Activated naive CD4-positive, alpha-beta T cell treated with anti-CD3 and anti-CD28 coated beads for 36 hours (primary cell): ENCODE measurements at regions not wholly inside any gene's neighbourhood (a gene's known extent, or its start where the extent isn't known, plus 50 kb on each side); places are given as distances from the start of the nearest gene placed in this dataset.

ENCODE experiments used
- CTCF ChIA-PET: fragments of 350-600 bp; sonication (Branson Sonifier 250); formaldehyde crosslinking; loops from one replicate; lab custom pipeline; 2021; ENCODE audit warnings: antibody characterized with exemption; lab: Charles Lee
- DNase-seq: peaks from one replicate; pipeline ENCODE4 v3.0.0-alpha.2; 2020
- H3K27ac Mint-ChIP-seq: one replicate; pipeline ENCODE4 v1.8.0; 2021; ENCODE audit warnings: mild to moderate bottlenecking, mixed read lengths
- H3K27me3 Mint-ChIP-seq: one replicate; pipeline ENCODE4 v1.8.0; 2021; ENCODE audit warnings: low read depth, mixed read lengths
- H3K36me3 Mint-ChIP-seq: one replicate; pipeline ENCODE4 v1.8.0; 2021; ENCODE audit warnings: low read depth, mixed read lengths
- H3K4me1 Mint-ChIP-seq: one replicate; pipeline ENCODE4 v1.8.0; 2021; ENCODE audit warnings: low read depth, mixed read lengths
- H3K4me3 Mint-ChIP-seq: one replicate; pipeline ENCODE4 v1.8.0; 2021; ENCODE audit warnings: mild to moderate bottlenecking, moderate library complexity, mixed read lengths
- H3K9me3 Mint-ChIP-seq: one replicate; pipeline ENCODE4 v1.8.0; 2021; ENCODE audit warnings: mixed read lengths
- intact Hi-C: fragments of 100-400 bp; cut with micrococcal nuclease; formaldehyde crosslinking; loops from one replicate; pipeline ENCODE4 v1.15.1; 2023

DNA sequence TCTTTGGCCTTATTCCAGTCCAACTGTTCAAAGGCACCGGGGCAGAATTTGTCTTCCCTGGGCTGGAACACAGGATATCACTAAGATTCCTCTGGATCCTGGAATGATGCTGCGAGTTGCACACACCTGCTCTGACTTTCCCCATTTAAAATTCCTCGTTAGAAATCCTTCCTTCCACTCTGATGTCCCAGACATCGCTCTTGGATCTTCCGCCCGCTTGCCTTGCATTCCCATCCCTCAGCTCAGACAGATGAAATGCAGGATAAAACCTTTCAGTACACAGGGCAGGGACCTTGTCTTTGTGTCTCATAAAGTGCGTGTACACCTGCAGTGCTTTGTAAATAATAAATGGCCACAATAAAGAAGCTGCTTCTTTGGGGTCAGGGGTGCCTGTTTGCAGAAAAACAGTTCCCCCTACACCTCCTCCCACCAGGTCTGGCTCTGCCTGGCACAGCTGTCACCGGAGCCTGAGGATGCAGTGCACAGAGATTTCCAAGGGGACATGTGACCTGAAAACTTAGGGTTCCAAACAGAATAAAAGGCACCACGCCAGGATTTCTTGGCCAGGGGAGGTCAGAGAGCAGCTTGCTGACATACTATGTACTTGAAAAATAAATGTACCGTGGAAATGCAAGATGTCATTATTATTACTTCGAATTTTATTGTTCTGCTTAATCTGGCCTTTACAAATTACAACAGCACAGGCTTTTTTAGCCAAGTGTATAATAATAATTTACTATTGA is 62.9 kb upstream of the SYT6 start:
- H3K4me1 Mint-ChIP-seq: peaks cover 4% of the 10 kb centered on the region
- H3K4me3 Mint-ChIP-seq: no peak overlapping the region
- H3K9me3 Mint-ChIP-seq: no peaks in the 10 kb centered on the region
- no peak overlapping the region for H3K27ac Mint-ChIP-seq
- no peak for DNase-seq
- intact Hi-C loops: no loop called here
- no peaks in the 10 kb centered on the region for H3K36me3 Mint-ChIP-seq
- CTCF ChIA-PET: no interaction called here
- no peaks in the 10 kb centered on the region for H3K27me3 Mint-ChIP-seq

DNA sequence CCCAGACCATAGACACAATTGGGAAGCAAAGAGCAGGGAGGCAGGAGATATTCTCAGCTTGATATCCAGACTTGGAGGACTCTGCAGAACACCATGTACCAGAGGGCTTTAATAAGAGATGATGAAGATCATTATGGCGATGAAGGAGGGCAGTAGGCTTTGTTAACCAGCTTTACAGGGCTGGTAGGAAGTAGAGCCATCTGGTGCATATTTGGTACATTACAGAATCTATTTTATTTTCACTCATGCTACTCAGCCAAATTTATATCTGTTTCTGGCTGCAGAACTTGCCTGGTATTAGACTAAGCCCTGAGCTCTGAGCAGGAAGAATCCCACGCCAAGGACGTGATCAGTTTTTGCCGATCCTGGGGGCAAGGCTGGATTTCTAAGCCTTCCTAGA is 61.8 kb upstream of the SYT6 start:
- intact Hi-C loops: no loop called here
- no peak overlapping the region for H3K27ac Mint-ChIP-seq
- H3K9me3 Mint-ChIP-seq: no peaks in the 10 kb centered on the region
- no peak overlapping the region for H3K4me3 Mint-ChIP-seq
- no peak for DNase-seq
- peaks cover 4% of the 10 kb centered on the region for H3K4me1 Mint-ChIP-seq
- H3K27me3 Mint-ChIP-seq: no peaks in the 10 kb centered on the region
- CTCF ChIA-PET: interaction anchor here (0.6 to 1.0 kb wide), 2 partner anchors 11 to 237 kb away, joined by 3 to 4 read pairs; no protein-coding TSS in a partner anchor
- H3K36me3 Mint-ChIP-seq: no peaks in the 10 kb centered on the region

DNA sequence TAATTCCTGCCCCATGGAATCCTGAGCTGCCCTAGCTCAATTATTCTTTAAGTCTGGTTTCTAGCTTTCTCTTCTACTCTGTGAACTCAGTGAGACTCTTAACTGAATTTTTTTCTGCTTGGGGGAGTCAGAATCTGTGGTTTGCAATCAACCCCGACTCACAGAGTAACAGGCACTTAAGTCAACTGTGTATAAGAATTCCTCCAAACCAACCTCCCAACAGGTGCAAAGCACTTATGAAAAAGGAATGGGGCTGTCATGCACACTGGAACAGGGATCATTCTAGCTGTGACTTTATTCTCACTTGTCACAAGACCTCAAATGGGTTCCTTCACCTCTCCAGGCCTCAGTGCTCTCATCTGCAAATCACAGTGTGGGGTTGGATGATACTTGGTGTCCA is 60.3 kb upstream of the SYT6 start:
- intact Hi-C loops: no loop called here
- no peak for DNase-seq
- no peak overlapping the region for H3K4me3 Mint-ChIP-seq
- no peak overlapping the region for H3K27ac Mint-ChIP-seq
- peaks cover under 1% of the 10 kb centered on the region for H3K27me3 Mint-ChIP-seq
- no peaks in the 10 kb centered on the region for H3K9me3 Mint-ChIP-seq
- CTCF ChIA-PET: interaction anchor here (0.6 kb wide), 1 partner anchor 397 kb away, joined by 4 read pairs; no protein-coding TSS in a partner anchor
- peaks cover 4% of the 10 kb centered on the region for H3K4me1 Mint-ChIP-seq
- H3K36me3 Mint-ChIP-seq: no peaks in the 10 kb centered on the region

DNA sequence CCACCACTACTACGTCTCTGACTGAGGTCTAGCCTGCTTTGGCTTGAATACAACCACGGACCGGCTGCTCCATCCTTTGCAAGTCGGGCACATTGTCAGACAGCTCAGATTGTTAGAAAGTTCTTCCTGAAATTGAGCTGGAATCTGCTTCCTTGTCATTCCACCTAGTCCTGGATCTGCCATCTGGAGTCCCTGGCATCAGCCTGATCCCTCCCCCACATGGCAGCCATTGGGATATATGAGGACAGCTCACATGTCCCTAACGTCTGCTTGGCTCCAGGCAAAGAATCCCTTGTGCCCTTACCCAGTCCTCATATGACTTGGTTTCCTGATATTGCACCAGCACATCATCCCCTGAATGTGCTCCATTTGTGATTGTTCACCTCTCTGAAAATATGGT is 56.3 kb upstream of the SYT6 start:
- H3K36me3 Mint-ChIP-seq: no peaks in the 10 kb centered on the region
- intact Hi-C loops: no loop called here

DNA sequence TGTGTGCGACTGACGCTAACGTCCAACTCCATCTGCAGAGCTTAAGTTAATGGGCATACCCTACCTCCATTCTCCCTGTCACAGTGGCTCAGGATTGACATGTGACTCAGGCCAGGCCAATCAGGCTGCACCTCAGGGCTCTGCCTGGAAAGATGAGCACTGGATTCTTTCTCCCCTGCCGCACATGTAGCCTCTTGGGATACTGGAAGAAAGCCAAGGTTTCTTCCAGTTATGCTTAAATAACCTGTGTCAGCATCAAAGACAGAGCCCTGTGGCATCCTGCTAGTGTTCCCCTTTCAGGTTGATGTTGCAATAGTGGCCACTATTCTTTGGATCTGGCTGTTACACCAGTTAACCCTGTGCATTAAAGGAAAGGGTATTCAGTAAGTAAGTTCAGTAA is 55.0 kb upstream of the SYT6 start:
- no peak for DNase-seq
- Mint-ChIP-seq H3K27me3 (peaks cover 13% of the 10 kb centered on the region), H3K4me3 (no peak overlapping the region), H3K27ac (no peak overlapping the region), H3K4me1 (no peaks in the 10 kb centered on the region), H3K36me3 (no peaks in the 10 kb centered on the region), H3K9me3 (no peaks in the 10 kb centered on the region)
- CTCF ChIA-PET: interaction anchor here (1.2 kb wide), 1 partner anchor 73 kb away, joined by 3 read pairs; no protein-coding TSS in a partner anchor
- intact Hi-C loops: no loop called here

More for the DNA sequence above, 56.3 kb upstream of the SYT6 start:
- CTCF ChIA-PET: interaction anchor here (1.4 to 1.6 kb wide), 2 partner anchors 73 to 137 kb away, joined by 3 to 8 read pairs; no protein-coding TSS in a partner anchor
- no peak for DNase-seq
- Mint-ChIP-seq H3K9me3 (no peaks in the 10 kb centered on the region), H3K4me3 (no peak overlapping the region), H3K27ac (no peak overlapping the region), H3K4me1 (no peaks in the 10 kb centered on the region), H3K27me3 (peaks cover 11% of the 10 kb centered on the region)

DNA sequence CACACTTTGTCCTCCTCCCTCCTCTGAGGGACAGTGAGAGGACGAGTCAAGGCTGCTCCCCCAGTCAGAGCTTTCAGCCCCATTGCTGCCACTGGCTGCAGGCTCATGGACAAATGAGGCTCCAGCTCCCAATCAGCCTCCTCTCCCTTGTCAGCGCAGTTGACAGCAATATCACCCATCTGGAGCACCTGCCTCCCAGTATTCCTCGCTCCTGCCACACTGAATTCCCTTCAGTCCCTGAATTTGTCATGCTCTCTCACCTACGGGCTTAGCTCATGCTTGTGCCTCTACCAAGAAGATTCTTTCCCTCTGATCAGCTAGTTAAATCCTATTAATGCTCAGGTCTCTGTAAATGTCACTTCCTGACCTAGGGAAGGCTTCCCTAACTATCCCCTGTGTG is 54.4 kb upstream of the SYT6 start:
- Mint-ChIP-seq H3K9me3 (no peaks in the 10 kb centered on the region), H3K27ac (no peak overlapping the region), H3K27me3 (peaks cover 13% of the 10 kb centered on the region), H3K36me3 (no peaks in the 10 kb centered on the region), H3K4me1 (no peaks in the 10 kb centered on the region), H3K4me3 (no peak overlapping the region)
- intact Hi-C loops: no loop called here
- CTCF ChIA-PET: interaction anchor here (1.2 kb wide), 1 partner anchor 74 kb away, joined by 3 read pairs; no protein-coding TSS in a partner anchor
- no peak for DNase-seq

DNA sequence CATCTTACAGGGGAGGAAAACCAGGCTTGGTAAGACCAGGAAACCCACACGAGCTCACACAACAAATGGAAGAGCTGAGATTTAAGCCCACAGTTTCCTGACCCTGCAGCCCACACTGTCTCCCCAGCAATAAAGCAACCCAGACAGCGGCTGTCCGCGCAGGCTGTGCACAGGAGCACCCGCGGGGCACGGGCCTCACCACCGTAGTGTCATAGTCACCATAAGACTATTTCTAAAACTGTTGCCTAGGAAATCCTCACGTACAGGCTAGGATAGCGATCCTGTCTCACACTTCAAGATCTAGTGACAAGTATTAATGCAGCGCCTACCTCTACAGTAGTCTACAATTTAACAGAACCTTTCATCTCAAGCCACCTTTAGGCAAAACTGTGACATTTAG is 54.0 kb upstream of the SYT6 start:
- intact Hi-C loops: no loop called here
- no peak for DNase-seq
- Mint-ChIP-seq H3K4me1 (no peaks in the 10 kb centered on the region), H3K9me3 (no peaks in the 10 kb centered on the region), H3K27ac (no peak overlapping the region), H3K36me3 (no peaks in the 10 kb centered on the region), H3K4me3 (no peak overlapping the region), H3K27me3 (peaks cover 13% of the 10 kb centered on the region)
- CTCF ChIA-PET: interaction anchor here (1.2 kb wide), 1 partner anchor 74 kb away, joined by 3 read pairs; no protein-coding TSS in a partner anchor

DNA sequence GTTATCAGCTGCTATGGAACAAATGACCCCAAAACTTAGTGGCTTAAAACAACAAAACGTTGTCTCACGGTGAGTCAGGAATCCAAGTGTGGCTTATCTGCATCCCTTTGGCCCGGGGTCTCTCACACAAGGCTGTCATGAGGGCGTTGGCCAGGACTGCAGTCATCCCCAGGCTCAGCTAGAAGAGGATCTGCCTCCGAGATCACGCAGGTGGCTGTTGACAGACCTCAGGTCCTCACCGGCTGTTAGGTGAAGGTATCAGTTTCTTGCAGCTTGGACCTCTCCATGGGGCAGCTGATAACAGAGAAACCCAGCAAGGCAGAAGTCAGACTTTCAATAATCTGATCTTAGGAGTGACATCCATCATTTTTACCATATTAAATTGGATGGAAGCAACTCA is 52.7 kb upstream of the SYT6 start:
- peaks cover 13% of the 10 kb centered on the region for H3K27me3 Mint-ChIP-seq
- CTCF ChIA-PET: no interaction called here
- H3K9me3 Mint-ChIP-seq: no peaks in the 10 kb centered on the region
- H3K4me1 Mint-ChIP-seq: no peaks in the 10 kb centered on the region
- no peak overlapping the region for H3K27ac Mint-ChIP-seq
- no peak for DNase-seq
- no peaks in the 10 kb centered on the region for H3K36me3 Mint-ChIP-seq
- no peak overlapping the region for H3K4me3 Mint-ChIP-seq
- intact Hi-C loops: no loop called here

DNA sequence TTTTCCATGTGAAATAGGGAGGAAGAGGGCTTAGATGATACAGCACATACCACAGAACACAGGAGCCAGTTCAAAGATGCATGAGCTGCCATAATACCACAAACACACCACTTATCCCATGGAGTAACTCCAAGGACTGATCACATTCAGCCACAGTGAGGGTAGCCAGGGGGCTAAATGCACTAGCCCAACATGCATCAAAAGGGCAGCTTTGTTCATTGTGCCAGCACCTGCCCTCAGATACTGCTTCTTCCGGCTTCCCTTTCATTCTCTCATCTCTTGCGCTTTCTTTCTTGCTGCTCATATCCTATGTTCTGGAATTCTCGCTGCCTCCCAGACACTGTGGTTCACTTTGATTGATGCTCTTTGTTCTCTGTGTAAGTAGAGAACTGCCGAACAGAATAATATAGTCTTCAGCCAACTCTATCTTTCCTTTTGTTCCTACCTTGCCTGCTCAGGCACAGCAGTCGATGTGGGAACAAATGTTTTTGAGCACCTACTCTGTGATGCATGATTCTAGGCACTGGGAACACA is 50.0 kb upstream of the SYT6 start:
- Mint-ChIP-seq H3K4me3 (no peak overlapping the region), H3K27me3 (peaks cover 12% of the 10 kb centered on the region), H3K9me3 (no peaks in the 10 kb centered on the region), H3K27ac (no peak overlapping the region), H3K4me1 (no peaks in the 10 kb centered on the region), H3K36me3 (no peaks in the 10 kb centered on the region)
- intact Hi-C loops: no loop called here
- CTCF ChIA-PET: no interaction called here
- no peak for DNase-seq
